HTR-8/SVneo (cell line): ENCODE measurements at regions not wholly inside any gene's neighbourhood (a gene's known extent, or its start where the extent isn't known, plus 50 kb on each side); places are given as distances from the start of the nearest gene placed in this dataset.
A peak's percentile ranks its signal among the peaks of the same experiment; 100 is the strongest.

Experiments
- DNase-seq: peaks from one replicate; pipeline ENCODE4 v3.0.0; 2011; ENCODE audit warnings: low spot score, mixed read lengths; ENCODE audit not compliant: insufficient read length
- FAIRE-seq: peaks from 2 replicates; lab custom pipeline; 2011; peaks lifted over from hg19 to GRCh38; lab: Jason Lieb, UNC

DNA sequence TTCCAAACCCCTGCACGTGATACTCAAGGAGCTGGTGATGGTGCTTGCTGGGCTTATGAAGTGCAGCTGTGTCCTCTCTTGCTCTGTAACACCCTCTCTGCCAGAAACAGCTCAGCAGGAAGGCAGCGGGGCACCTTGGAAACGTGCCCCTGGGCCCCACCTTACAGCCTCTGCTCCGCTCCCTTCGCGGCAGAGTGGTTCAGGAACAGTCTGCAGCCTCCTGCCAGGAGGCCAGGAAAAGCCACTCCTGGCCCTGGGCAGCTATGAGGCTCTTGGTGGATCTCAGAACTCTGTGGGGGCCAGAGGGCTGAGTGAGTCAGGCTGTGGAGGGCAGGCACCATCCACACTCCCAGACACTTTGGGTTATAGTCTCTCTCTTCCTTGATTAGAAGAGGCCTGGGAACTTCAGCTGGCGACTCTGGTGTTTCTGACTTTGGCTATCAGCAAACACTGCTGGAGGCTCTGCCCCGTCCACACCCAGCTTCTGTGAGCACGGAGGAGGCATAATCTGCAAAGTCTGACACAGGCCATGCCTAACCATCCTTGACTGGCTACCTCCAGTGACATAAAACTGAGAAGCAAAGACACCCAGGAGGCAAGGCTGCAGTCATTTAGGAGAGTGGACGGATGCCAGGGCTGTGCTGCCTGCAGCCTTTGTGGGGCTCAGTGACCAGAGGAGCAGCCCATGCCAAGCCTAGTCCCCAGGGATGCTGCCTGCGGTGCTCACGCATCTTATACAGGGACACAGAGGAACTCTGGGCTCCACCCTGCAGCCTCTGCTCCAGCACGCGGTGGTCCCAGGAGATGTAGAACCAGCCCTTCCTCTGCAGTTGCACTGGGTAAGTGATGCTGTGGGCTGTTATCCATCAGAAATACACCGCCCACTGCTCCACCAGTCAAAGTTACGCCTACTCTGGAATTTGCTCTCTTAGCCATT is 65.3 kb downstream of the METRNL start:
- FAIRE-seq, result no peak

DNA sequence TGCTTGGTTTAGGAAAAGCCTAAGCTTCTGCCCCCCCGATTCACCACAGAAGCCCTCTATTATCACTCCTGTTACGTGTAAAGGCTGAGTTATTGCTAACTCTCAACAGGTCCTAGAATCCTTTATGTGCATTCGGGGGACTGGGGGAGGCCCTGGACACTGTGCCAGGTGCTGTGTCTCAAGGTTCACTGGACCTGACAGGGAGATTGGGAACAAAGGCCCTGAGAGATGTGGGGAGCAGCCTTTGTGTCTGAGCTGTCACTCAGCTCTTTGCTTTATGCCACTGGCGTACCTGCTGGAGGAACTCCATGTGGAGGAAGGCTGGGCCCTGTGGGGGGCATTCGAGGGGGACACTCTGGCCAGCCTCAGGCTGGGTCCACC is 65.9 kb downstream of the METRNL start:
- DNase-seq (no peak), FAIRE-seq (no peak)

More for the DNA sequence above, 65.3 kb downstream of the METRNL start:
- no peak for DNase-seq

- FAIRE-seq (no peak), DNase-seq (no peak)
Measured at GRCh38 chr17:83145831-83146230, 66.4 kb downstream of the METRNL start.

- FAIRE-seq (no peak), DNase-seq (no peak)
Measured at GRCh38 chr17:83146347-83146746, 66.9 kb downstream of the METRNL start.

DNA sequence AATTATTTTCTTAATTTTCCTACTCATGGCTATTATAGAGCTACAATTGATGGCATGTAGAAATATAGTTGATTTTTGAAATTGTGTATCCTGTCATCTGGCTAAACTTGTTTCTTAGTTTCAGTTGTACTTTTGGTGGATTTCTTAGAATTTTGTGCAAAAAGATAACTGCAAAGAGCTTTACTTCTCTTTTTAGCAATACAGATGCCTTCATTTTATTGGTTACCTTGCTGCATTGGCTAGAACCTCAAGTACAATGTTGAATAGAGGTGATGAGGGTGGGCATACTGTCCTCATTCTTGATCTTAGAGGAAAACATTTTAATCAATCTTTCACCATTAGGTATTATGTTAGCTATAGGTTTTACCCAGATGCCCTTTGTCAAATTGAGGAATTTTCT is 67.9 kb downstream of the METRNL start:
- no peak for FAIRE-seq
- DNase-seq, result no peak

- DNase-seq (no peak), FAIRE-seq (no peak)
Measured at GRCh38 chr17:83148317-83149028, 69.1 kb downstream of the METRNL start.

DNA sequence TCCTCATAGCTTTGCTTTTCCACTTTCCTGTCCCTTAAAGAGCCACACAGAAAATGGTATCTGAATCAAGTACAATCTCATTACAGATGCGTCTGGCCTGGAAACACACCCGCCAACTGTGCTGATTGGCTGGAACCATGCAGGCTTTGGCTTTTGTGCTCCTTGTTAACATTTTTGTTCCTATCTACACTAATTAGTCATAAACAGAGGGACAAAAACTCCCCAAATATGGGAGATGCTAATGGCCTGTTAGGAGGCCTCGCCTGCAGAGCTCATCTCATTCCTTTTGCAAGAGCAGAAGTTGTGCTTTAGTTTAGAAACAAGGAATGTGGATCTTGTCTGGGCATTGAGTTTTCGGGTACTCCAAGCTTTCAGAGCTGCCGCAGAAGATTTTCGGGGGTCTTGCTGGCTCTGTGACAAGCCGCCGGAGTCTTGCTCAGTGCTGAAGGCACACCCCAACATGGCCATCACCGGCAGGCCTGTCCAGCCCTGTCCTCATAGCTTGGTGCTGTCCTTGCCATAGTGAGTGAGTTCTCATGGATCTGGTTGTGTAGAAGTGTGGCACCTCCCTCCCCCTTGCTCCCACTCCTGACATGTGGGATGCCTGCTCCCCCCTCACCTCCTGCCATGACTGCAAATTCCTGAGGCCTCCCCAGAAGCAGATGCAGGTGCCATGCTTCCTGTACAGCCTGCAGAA is 69.8 kb downstream of the METRNL start:
- FAIRE-seq (no peak), DNase-seq (no peak)

DNA sequence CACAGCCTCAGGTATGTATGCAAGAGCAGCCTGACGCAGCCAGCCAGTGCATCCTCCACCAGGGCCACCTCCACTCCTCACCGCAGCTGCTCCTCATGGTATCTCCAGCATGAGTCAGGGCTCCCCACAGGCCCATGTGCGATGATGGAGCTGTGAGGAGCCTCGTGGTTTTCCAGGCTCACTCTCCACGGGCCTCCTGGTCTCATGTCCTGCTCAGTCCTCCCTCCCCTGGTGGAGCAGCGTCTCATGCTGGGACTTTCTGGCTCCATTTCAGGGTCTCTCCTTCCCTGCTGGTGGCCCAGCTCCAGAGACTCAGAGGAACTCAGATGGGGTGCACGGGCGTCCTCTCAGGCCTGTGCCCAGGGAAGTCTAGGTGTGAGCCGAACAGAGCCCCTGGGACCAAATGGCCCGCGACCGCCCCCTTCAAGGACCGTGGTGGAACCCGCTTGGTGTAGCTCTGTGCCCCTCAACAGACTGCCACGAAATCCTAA is 70.4 kb downstream of the METRNL start:
- no peak for DNase-seq
- FAIRE-seq, result no peak

GRCh38 chr17:83150369-83151055 is 71.1 kb downstream of the METRNL start:
- DNase-seq (no peak), FAIRE-seq (no peak)

- no peak for FAIRE-seq
- no peak for DNase-seq
Measured at GRCh38 chr17:83151056-83151441, 71.6 kb downstream of the METRNL start.

DNA sequence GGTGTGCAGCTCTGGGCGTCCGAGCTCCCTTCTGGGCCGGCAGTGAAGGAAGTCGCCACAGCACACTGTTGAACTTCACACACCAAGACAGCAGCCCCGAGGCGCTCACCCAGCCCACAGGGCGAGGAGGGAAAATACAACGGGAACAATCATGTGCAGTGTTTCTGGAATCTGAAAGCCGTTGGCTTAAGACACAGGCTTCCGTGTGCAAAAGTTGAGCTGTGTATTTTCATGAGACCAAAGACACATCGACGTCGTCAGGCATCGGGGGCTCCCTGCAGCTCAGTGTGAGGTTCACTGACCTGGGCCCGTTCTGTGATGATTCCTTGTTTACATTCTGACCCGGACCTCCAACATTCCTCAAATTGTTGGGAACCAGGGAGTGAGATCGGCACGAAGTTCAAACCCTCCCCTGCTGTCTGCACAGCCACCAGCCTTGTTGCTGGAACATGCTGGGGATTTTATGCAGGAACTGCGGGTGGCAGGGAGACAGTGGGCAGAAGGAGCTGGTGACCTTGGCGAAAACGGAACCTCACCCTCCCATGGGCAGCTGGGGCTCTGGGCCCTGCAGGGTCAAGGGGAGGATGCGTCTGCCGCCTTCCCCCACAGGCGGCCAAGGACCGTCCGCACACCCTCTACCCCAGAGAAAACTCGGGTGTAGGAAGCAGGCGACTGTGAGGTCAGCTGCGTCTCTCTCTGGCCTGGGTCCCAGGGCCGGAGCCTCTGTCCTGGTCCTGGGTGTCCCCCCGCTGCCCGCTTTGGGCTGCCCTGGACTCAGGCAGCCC is 72.2 kb downstream of the METRNL start:
- no peak for FAIRE-seq
- peak; percentile 28 for DNase-seq

- no peak for FAIRE-seq
- no peak for DNase-seq
Measured at GRCh38 chr17:83152227-83152744, 72.9 kb downstream of the METRNL start.

GRCh38 chr17:83152745-83153611 is 73.6 kb downstream of the METRNL start:
- FAIRE-seq, result no peak
- DNase-seq, result no peak

DNA sequence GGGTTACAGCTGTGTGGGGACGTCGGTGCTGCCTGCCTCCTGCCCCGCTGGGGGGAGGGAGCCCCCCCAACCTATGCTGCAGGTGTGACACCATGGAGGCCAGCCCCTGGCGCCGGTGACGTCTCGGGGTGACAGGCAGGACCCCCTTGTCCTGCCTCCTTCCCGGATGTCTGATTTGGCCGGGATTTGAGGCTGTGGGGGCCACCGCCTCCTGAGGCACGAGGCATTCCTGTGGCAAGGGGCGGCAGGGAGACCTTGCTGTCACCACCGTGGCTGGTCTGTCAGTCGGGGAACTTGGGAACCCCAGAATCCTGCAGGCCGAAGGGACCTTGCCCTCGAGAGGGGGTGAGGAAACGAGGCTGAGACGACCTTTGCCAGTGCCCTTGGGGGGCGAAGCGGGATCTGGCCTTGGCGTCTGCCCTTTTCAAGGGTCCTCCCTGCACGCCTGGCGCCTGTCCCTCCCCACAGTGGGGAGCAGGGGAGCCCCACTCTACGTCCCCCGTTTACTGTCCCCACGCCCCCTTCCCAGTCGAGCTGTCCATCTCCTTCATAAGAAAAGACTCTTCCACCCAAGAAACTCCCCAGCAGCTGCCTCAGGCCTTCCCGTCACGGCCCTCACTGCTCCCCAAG is 74.4 kb downstream of the METRNL start:
- no peak for DNase-seq
- no peak for FAIRE-seq

DNA sequence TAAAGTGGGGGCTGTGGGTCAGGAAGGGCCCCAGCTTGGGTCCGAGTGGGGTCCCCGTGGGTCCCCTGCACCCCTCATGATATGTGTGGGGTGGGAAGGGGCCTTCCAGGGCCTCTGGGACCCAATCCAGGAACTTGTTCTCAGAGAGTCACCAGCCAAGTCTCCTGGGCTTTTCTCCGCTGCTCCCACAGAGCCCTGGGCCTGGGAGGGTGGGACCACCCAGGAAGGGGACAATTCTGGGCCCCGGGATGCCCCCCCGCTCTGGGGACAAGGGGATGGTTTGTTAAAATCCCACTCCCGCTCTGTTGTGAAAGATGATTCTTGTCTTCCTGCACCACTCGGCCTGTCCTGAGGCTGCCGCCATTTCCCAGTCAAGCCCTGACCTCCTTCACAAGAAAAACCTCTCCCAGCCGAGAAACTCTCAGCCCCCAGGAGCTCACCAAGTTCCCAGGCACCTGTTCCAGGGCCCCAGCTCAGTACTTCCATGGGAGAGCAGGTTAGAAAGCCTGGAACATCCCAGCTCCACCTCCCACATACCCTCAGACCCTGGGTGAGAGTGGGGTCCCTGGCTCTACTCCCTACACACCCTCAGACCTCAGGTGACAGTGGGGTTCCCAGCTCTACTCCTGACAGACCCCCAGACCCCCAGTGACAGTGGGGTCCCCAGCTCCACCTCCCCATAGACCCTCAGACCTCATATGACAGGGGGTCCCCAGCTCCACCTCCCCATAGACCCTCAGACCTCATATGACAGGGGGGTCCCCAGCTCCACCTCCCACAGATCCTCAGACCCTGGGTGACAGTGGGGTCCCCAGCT is 75.1 kb downstream of the METRNL start:
- FAIRE-seq, result no peak

DNA sequence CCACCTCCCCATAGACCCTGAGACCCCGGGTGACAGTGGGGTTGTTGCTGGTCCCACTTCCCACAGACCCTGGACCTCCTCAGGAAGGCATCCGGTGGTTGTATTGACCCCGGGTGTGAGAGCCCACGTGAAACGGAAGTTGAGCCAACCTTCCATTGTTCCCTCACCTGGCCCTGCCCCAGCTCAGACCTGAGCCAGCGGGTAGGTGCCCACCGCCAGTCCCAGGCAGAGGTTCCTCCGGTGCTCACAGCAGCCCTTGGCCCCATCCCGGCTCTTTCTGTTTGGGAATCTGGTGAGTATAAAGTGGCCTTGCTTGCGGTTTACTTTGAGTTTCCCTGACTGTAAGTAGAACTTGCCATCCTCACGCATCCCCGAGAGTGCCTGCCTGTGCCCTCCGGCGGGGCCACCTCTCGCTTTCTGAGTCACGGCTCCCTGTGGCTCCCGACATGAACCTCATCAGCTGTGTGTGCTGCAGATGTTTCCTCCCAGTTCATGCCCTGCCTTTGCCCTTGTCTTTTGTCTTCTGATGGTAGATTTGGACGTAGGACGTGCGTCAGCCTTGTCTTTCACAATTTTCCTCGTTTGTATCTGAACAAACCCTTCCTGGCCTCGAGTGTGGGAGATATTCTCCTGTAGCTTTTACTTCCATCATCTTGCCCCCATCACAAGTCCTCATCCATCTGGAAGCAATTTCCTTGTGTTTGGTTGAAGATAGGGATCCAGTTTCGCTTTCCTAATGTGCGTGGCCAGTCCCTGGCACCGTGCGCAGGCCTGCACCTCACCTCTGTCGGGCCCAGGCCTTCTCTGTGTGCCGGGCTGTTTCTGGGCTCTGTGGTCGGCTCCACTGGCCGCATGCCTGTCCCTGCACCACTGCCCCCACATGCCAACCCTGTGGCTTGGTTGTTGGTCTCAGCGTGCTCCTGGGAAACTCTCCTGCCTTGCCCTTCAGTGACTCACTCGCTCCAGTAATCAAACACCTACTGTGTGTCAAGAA is 76.0 kb downstream of the METRNL start:
- DNase-seq, result no peak
- no peak for FAIRE-seq

More for the DNA sequence above, 75.1 kb downstream of the METRNL start:
- no peak for DNase-seq
